Neural cell (in vitro differentiated cells): ENCODE measurements at regions not wholly inside any gene's neighbourhood (a gene's known extent, or its start where the extent isn't known, plus 50 kb on each side); places are given as distances from the start of the nearest gene placed in this dataset.

Source experiments
- H2AFZ ChIP-seq: fragments of 200-600, 300-800 bp; sonication (generic), shearing (Covaris generic); 2 replicates; pipeline ENCODE4 v1.6.0; 2014; ENCODE audit warnings: low read depth, mild to moderate bottlenecking, antibody characterized with exemption, low read length, moderate library complexity
- H3F3A ChIP-seq: fragments of 200-600 bp; shearing (Covaris generic); 2 replicates; pipeline ENCODE4 v1.6.1; 2016; ENCODE audit warnings: mild to moderate bottlenecking, moderate library complexity, mixed read lengths, antibody characterized with exemption, low read length; ENCODE audit not compliant: insufficient read depth, poor library complexity, severe bottlenecking
- H3K27ac ChIP-seq: fragments of 200-600, 300-800 bp; sonication (generic), shearing (Covaris generic); 2 replicates; pipeline ENCODE4 v1.5.1; 2014; ENCODE audit warnings: mild to moderate bottlenecking, low read length, moderate library complexity
- H3K27me3 ChIP-seq: fragments of 300-800, 200-600 bp; sonication (generic), shearing (Covaris generic); 2 replicates; pipeline ENCODE4 v1.6.0; 2014; ENCODE audit warnings: mild to moderate bottlenecking, low read depth, low read length, moderate library complexity; ENCODE audit not compliant: insufficient read depth
- H3K36me3 ChIP-seq: fragments of 300-800, 200-600 bp; sonication (generic), shearing (Covaris generic); 2 replicates; pipeline ENCODE4 v1.5.1; 2014; ENCODE audit warnings: mild to moderate bottlenecking, antibody characterized with exemption, low read length, moderate library complexity; ENCODE audit not compliant: insufficient read depth
- H3K4me2 ChIP-seq: fragments of 300-800, 200-600 bp; sonication (generic), shearing (Covaris generic); 2 replicates; pipeline ENCODE4 v1.6.0; 2014; ENCODE audit warnings: mild to moderate bottlenecking, low read length
- H3K4me3 ChIP-seq: fragments of 300-800, 200-600 bp; sonication (generic), shearing (Covaris generic); 2 replicates; pipeline ENCODE4 v1.5.1; 2014; ENCODE audit warnings: mild to moderate bottlenecking, low read length, moderate library complexity
- H3K79me2 ChIP-seq: fragments of 200-600 bp; shearing (Covaris generic); replicated peaks from 2 replicates; pipeline ENCODE4 v1.6.0; 2014; ENCODE audit warnings: mild to moderate bottlenecking, low read length, moderate library complexity; ENCODE audit not compliant: insufficient read depth
- H3K9ac ChIP-seq: fragments of 300-800, 200-600 bp; sonication (generic), shearing (Covaris generic); 2 replicates; pipeline ENCODE4 v1.6.1; 2016; ENCODE audit warnings: mild to moderate bottlenecking, low read length, mixed read lengths
- H3K9me2 ChIP-seq: fragments of 200-600 bp; shearing (Covaris generic); 2 replicates; pipeline ENCODE4 v1.6.1; 2016; ENCODE audit warnings: mild to moderate bottlenecking, low read length, mixed read lengths; ENCODE audit not compliant: insufficient read depth
- H3K9me3 ChIP-seq: fragments of 200-600, 300-800 bp; sonication (generic), shearing (Covaris generic); 2 replicates; pipeline ENCODE4 v1.6.1; 2016; ENCODE audit warnings: mild to moderate bottlenecking, mixed run types, low read length, moderate library complexity, mixed read lengths
- H4K20me1 ChIP-seq: fragments of 200-600 bp; shearing (Covaris generic); 2 replicates; pipeline ENCODE4 v1.6.1; 2016; ENCODE audit warnings: mild to moderate bottlenecking, mixed run types; ENCODE audit not compliant: insufficient read depth
- CTCF ChIP-seq: fragments of 450-650 bp; IDR thresholded peaks from 2 replicates; pipeline ENCODE4 v1.5.1; 2014; ENCODE audit warnings: antibody characterized with exemption, mild to moderate bottlenecking, moderate library complexity; ENCODE audit not compliant: poor library complexity, severe bottlenecking
- EP300 ChIP-seq: fragments of 450-650 bp; conservative IDR thresholded peaks from 2 replicates; pipeline ENCODE4 v1.6.1; 2014; ENCODE audit warnings: antibody characterized with exemption, mild to moderate bottlenecking, moderate library complexity; ENCODE audit not compliant: poor library complexity, severe bottlenecking
- EZH2 ChIP-seq: fragments of 200-600, 300-800 bp; shearing (Covaris generic), sonication (generic); IDR thresholded peaks from 2 replicates; pipeline ENCODE4 v1.6.1; 2014; ENCODE audit warnings: antibody characterized with exemption, low read length, borderline replicate concordance, mild to moderate bottlenecking; ENCODE audit not compliant: insufficient read depth, poor library complexity, severe bottlenecking
- MXI1 ChIP-seq: fragments of 450-650 bp; conservative IDR thresholded peaks from 2 replicates; pipeline ENCODE4 v1.6.1; 2014; ENCODE audit warnings: antibody characterized with exemption, mild to moderate bottlenecking; ENCODE audit not compliant: poor library complexity, severe bottlenecking
- POLR2AphosphoS5 ChIP-seq: IDR thresholded peaks from 2 replicates; pipeline ENCODE4 v1.6.1; 2012
- RAD21 ChIP-seq: fragments of 450-650 bp; conservative IDR thresholded peaks from 2 replicates; pipeline ENCODE4 v1.6.1; 2014; ENCODE audit warnings: antibody characterized with exemption, mild to moderate bottlenecking, moderate library complexity
- REST ChIP-seq: IDR thresholded peaks from 2 replicates; pipeline ENCODE4 v1.6.1; 2012; ENCODE audit warnings: borderline replicate concordance
- SMC3 ChIP-seq: fragments of 450-650 bp; conservative IDR thresholded peaks from 2 replicates; pipeline ENCODE4 v1.6.1; 2014; ENCODE audit warnings: antibody characterized with exemption, mild to moderate bottlenecking, moderate library complexity; ENCODE audit not compliant: poor library complexity
- TAF1 ChIP-seq: IDR thresholded peaks from 2 replicates; pipeline ENCODE4 v1.6.1; 2012; ENCODE audit warnings: low read depth

GRCh38 chr16:88302666-88303065 lies 80.1 kb upstream of the ZNF469 start:
- Histone ChIP-seq H3K9me3 (no peaks in the 10 kb centered on the region), H3K27me3 (no peaks in the 10 kb centered on the region), H3K4me3 (no peak overlapping the region), H4K20me1 (no peaks in the 10 kb centered on the region), H3K27ac (no peak overlapping the region), H3K9ac (no peak overlapping the region), H3K9me2 (no peaks in the 10 kb centered on the region), H3K36me3 (no peaks in the 10 kb centered on the region), H3F3A (no peaks in the 10 kb centered on the region), H3K79me2 (no peaks in the 10 kb centered on the region), H2AFZ (no peak overlapping the region), H3K4me2 (no peak overlapping the region)
- TF ChIP-seq POLR2AphosphoS5, result no peak
- no peak for TF ChIP-seq CTCF
- TF ChIP-seq EP300, result no peak
- TF ChIP-seq TAF1, result no peak
- TF ChIP-seq MXI1, result no peak
- TF ChIP-seq EZH2, result no peak
- no peak for TF ChIP-seq SMC3
- no peak for TF ChIP-seq RAD21
- no peak for TF ChIP-seq REST

- Histone ChIP-seq H3K9me2 (no peaks in the 10 kb centered on the region), H3F3A (no peaks in the 10 kb centered on the region), H3K9ac (no peak overlapping the region), H4K20me1 (no peaks in the 10 kb centered on the region), H3K9me3 (peaks cover 4% of the 10 kb centered on the region), H3K36me3 (no peaks in the 10 kb centered on the region), H2AFZ (no peak overlapping the region), H3K79me2 (no peaks in the 10 kb centered on the region), H3K4me2 (no peak overlapping the region), H3K27ac (no peak overlapping the region), H3K4me3 (no peak overlapping the region), H3K27me3 (no peaks in the 10 kb centered on the region)
- TF ChIP-seq REST (no peak), SMC3 (no peak), MXI1 (no peak), EZH2 (no peak), TAF1 (no peak), EP300 (no peak), CTCF (no peak), RAD21 (no peak), POLR2AphosphoS5 (no peak)
Measured at GRCh38 chr16:88303405-88303804, 79.4 kb upstream of the ZNF469 start.
